ENCODE measurements at regions not wholly inside any gene's neighbourhood (a gene's known extent, or its start where the extent isn't known, plus 50 kb on each side); places are given as distances from the start of the nearest gene placed in this dataset.

- TF ChIP-seq CTCF (IDR thresholded peaks at IDR 0.05) = no peak
- no peak for TF ChIP-seq POLR2A (IDR thresholded peaks at IDR 0.05)
These were observed 126.4 kb upstream of the GHITM start for GRCh38 chr10:84012831-84013458.

All from thyroid gland (tissue), 4 donors.